HepG2 (cell line): ENCODE measurements at regions not wholly inside any gene's neighbourhood (a gene's known extent, or its start where the extent isn't known, plus 50 kb on each side); places are given as distances from the start of the nearest gene placed in this dataset.

Source experiments
- ATAC-seq: fragments of 200-7000 bp; cut with Tn5 transposase; 3 replicates; pipeline ENCODE4 v1.9.1; 2020; ENCODE audit warnings: mild to moderate bottlenecking, moderate library complexity
- BruUV-seq: library from RNA; stranded (reverse); fragments of 400-500 nt; replicated peaks from 2 replicates; lab custom pipeline; 2021; lab: Mats Ljungman, UMichigan
- CTCF ChIA-PET: fragments of 300-600 bp; formaldehyde crosslinking; extraction: SDS; loops from one replicate; lab custom pipeline; 2021; ENCODE audit warnings: low total read pairs, inconsistent platforms, low intra/inter-chr PET ratio; lab: Yijun Ruan, JAX
- POLR2A ChIA-PET: fragments of 350-600 bp; sonication (Branson Sonifier 250); formaldehyde crosslinking; loops from one replicate; lab custom pipeline; 2020; ENCODE audit warnings: antibody characterized with exemption, inconsistent platforms; lab: Yijun Ruan, JAX
- DNase-seq: peaks from one replicate; pipeline ENCODE4 v3.0.0-alpha.2; 2015; ENCODE audit warnings: low spot score
- FAIRE-seq: peaks from 3 replicates; lab custom pipeline; 2011; peaks lifted over from hg19 to GRCh38; lab: Jason Lieb, UNC
- H2AFZ ChIP-seq: one replicate; pipeline ENCODE4 v1.6.1; 2011; ENCODE audit warnings: low read length, inconsistent platforms
- H3K27ac ChIP-seq: fragments of 300-600 bp; 3 replicates; pipeline ENCODE4 v1.8.0; 2011; ENCODE audit warnings: mixed run types, mild to moderate bottlenecking, mixed read lengths, low read length, inconsistent platforms; ENCODE audit not compliant: insufficient read depth; ENCODE audit errors: extremely low read length
- H3K27me3 ChIP-seq, 2 experiments: fragments of 200-600 bp in 1 of 2; 2 replicates in 1 of 2; 3 replicates in 1 of 2; pipeline versions ENCODE4 v1.6.0 to v1.8.0; 2011; ENCODE audit warnings: low read length in 2 of 2, mild to moderate bottlenecking in 2 of 2, moderate library complexity in 2 of 2, inconsistent platforms in 1 of 2; ENCODE audit not compliant: insufficient read depth in 2 of 2, control insufficient read depth in 1 of 2
- H3K36me3 ChIP-seq, 2 experiments: fragments of 200-600 bp in 1 of 2; replicated peaks in 1 of 2; 2 replicates in 1 of 2; 3 replicates in 1 of 2; pipeline versions ENCODE4 v1.5.1 to v1.8.0; 2011; ENCODE audit warnings: low read length in 2 of 2, inconsistent platforms in 1 of 2; ENCODE audit not compliant: insufficient read depth in 2 of 2, control insufficient read depth in 1 of 2
- H3K4me1 ChIP-seq: 2 replicates; pipeline ENCODE4 v1.5.1; 2012; ENCODE audit warnings: low read length, inconsistent platforms; ENCODE audit not compliant: insufficient read depth
- H3K4me2 ChIP-seq: 2 replicates; pipeline ENCODE4 v1.6.0; 2011; ENCODE audit warnings: low read depth, low read length, inconsistent platforms
- H3K4me3 ChIP-seq, 3 experiments: fragments of 200-600 bp in 1 of 3; sonication (generic), shearing (Covaris generic) in 1 of 3; replicated peaks in 1 of 3; 2 replicates each; pipeline ENCODE4 v1.5.1; 2011 to 2016; ENCODE audit warnings: low read length in 3 of 3, inconsistent platforms in 2 of 3, low read depth in 2 of 3, mild to moderate bottlenecking in 2 of 3, control low read depth in 1 of 3, mixed read lengths in 1 of 3; ENCODE audit not compliant: insufficient read depth in 1 of 3
- H3K79me2 ChIP-seq: one replicate; pipeline ENCODE4 v1.6.1; 2011; ENCODE audit warnings: low read length, inconsistent platforms; ENCODE audit not compliant: insufficient read depth
- H3K9ac ChIP-seq: 2 replicates; pipeline ENCODE4 v1.6.0; 2011; ENCODE audit warnings: mild to moderate bottlenecking, low read depth, low read length, inconsistent platforms; ENCODE audit not compliant: insufficient read depth
- H3K9me3 ChIP-seq: 2 replicates; pipeline ENCODE4 v1.5.1; 2012; ENCODE audit warnings: mild to moderate bottlenecking, low read length
- H4K20me1 ChIP-seq: 2 replicates; pipeline ENCODE4 v1.6.0; 2011; ENCODE audit warnings: inconsistent platforms, mild to moderate bottlenecking, low read length, moderate library complexity; ENCODE audit not compliant: insufficient read depth
- ETV6 ChIP-seq: sonication (generic); formaldehyde crosslinking; conservative IDR thresholded peaks from 2 replicates; pipeline ENCODE4 v1.4.0; 2020; ENCODE audit warnings: missing genetic modification reagents
- FIP1L1 ChIP-seq: fragments of 200-400 bp; formaldehyde crosslinking; IDR thresholded peaks from 2 replicates; pipeline ENCODE4 v1.6.1; 2018; ENCODE audit warnings: low read depth, mild to moderate bottlenecking, low read length, moderate library complexity, borderline replicate concordance; ENCODE audit not compliant: insufficient read depth
- HMGXB4 ChIP-seq, 2 experiments: sonication (generic) in 1 of 2; formaldehyde crosslinking in 1 of 2; IDR thresholded peaks; 2 replicates each; pipeline versions ENCODE4 v1.4.0 to v1.6.1; 2018 to 2020; ENCODE audit warnings: missing genetic modification reagents in 2 of 2, borderline replicate concordance in 1 of 2, low read depth in 1 of 2, mild to moderate bottlenecking in 1 of 2, missing biosample characterization in 1 of 2
- IKZF5 ChIP-seq: IDR thresholded peaks from 2 replicates; pipeline ENCODE4 v1.6.1; 2018; ENCODE audit warnings: missing genetic modification reagents, mild to moderate bottlenecking, missing compliant biosample characterization
- IRX3 ChIP-seq: sonication (generic); formaldehyde crosslinking; IDR thresholded peaks from 2 replicates; pipeline ENCODE4 v1.8.1; 2023; ENCODE audit warnings: mild to moderate bottlenecking, low read depth, missing genetic modification reagents, borderline replicate concordance
- JUNB ChIP-seq: sonication (generic); formaldehyde crosslinking; IDR thresholded peaks from 2 replicates; pipeline ENCODE4 v1.8.0; 2022; ENCODE audit warnings: missing genetic modification reagents, mild to moderate bottlenecking, borderline replicate concordance
- MLX ChIP-seq: IDR thresholded peaks from 2 replicates; pipeline ENCODE4 v1.6.1; 2016
- NCOR1 ChIP-seq: fragments of 200-600 bp; sonication (generic); IDR thresholded peaks from 2 replicates; pipeline ENCODE4 v1.7.0; 2017; ENCODE audit warnings: antibody characterized with exemption, low read length, borderline replicate concordance
- NFIB ChIP-seq: sonication (generic); formaldehyde crosslinking; IDR thresholded peaks from 2 replicates; pipeline ENCODE4 v1.9.0; 2021; ENCODE audit warnings: missing genetic modification reagents, mild to moderate bottlenecking, borderline replicate concordance
- NR3C1 ChIP-seq: sonication (generic); formaldehyde crosslinking; IDR thresholded peaks from 2 replicates; pipeline ENCODE4 v1.4.0; 2020; ENCODE audit warnings: missing genetic modification reagents
- SNRNP70 ChIP-seq: fragments of 200-400 bp; formaldehyde crosslinking; IDR thresholded peaks from 2 replicates; pipeline ENCODE4 v1.6.1; 2017; ENCODE audit warnings: mild to moderate bottlenecking, low read depth, low read length, moderate library complexity
- TARDBP ChIP-seq: sonication (generic); formaldehyde crosslinking; IDR thresholded peaks from 2 replicates; pipeline ENCODE4 v1.8.0; 2022; ENCODE audit warnings: mild to moderate bottlenecking, missing genetic modification reagents
- XBP1 ChIP-seq: sonication (generic); formaldehyde crosslinking; IDR thresholded peaks from 2 replicates; pipeline ENCODE4 v1.5.0; 2020; ENCODE audit warnings: missing genetic modification reagents
- ZBTB1 ChIP-seq: sonication (generic); formaldehyde crosslinking; IDR thresholded peaks from 2 replicates; pipeline ENCODE4 v1.4.0; 2020; ENCODE audit warnings: missing genetic modification reagents, borderline replicate concordance
- ZNF160 ChIP-seq: sonication (generic); formaldehyde crosslinking; IDR thresholded peaks from 2 replicates; pipeline ENCODE4 v1.8.0; 2022; ENCODE audit warnings: mild to moderate bottlenecking, inconsistent platforms, missing genetic modification reagents
- ZNF740 ChIP-seq: sonication (generic); formaldehyde crosslinking; IDR thresholded peaks from 2 replicates; pipeline ENCODE4 v1.4.0; 2020; ENCODE audit warnings: missing genetic modification reagents
- ZNF788 ChIP-seq: sonication (generic); formaldehyde crosslinking; IDR thresholded peaks from 2 replicates; pipeline ENCODE4 v1.5.0; 2020; ENCODE audit warnings: mild to moderate bottlenecking, missing genetic modification reagents, borderline replicate concordance
- ZNF800 ChIP-seq: sonication (generic); formaldehyde crosslinking; IDR thresholded peaks from 2 replicates; pipeline ENCODE4 v1.4.0; 2020; ENCODE audit warnings: missing genetic modification reagents
- ZNF816 ChIP-seq: sonication (generic); formaldehyde crosslinking; IDR thresholded peaks from 2 replicates; pipeline ENCODE4 v1.8.0; 2022; ENCODE audit warnings: missing genetic modification reagents, mild to moderate bottlenecking, borderline replicate concordance
- WGBS: methylation state at CpG from one replicate; pipeline ENCODE4 v1.1.6; 2017; ENCODE audit warnings: low lambda C conversion rate; 5-methylcytosine and 5-hydroxymethylcytosine counted together
- in situ Hi-C: cut with HindIII; loops from 2 replicates; pipeline ENCODE4 v1.10.0; 2017; ENCODE audit warnings: low pct_unique_long_range_greater_than_20kb; ENCODE audit not compliant: extremely low pct_ligation_motif_present
- intact Hi-C: fragments of 100-400 bp; cut with micrococcal nuclease; formaldehyde crosslinking; loops from one replicate; pipeline ENCODE4 v1.10.0; 2022; ENCODE audit not compliant: unreplicated experiment

GRCh38 chr9:12272471-12273120, 420.6 kb upstream of the TYRP1 start:
- no TSS peak for BruUV-seq
- 1% methylated on average over 2 of the region's 2 CpGs for WGBS
- in situ Hi-C loops (no loop called here), intact Hi-C loops (no loop called here)
- H3K27ac ChIP-seq, result no peak overlapping the region
- peaks cover 86% of the 10 kb centered on the region for H3K9me3 ChIP-seq
- no peak for FAIRE-seq
- no peak for ATAC-seq
- no peak overlapping the region for H2AFZ ChIP-seq
- H3K27me3 ChIP-seq, result no peaks in the 10 kb centered on the region
- no peaks in the 10 kb centered on the region for H4K20me1 ChIP-seq
- DNase-seq, result no peak
- no peak for TF ChIP-seq NCOR1
- TF ChIP-seq ZNF740 (CRISPR knock-in tag), result no peak
- TF ChIP-seq ZNF816, result no peak
- TF ChIP-seq IRX3 (CRISPR knock-in tag), result no peak
- no peak for TF ChIP-seq XBP1 (CRISPR knock-in tag)
- no peak for TF ChIP-seq FIP1L1
- no peak for TF ChIP-seq JUNB (CRISPR knock-in tag)
- TF ChIP-seq IKZF5 (CRISPR knock-in tag), result no peak
- TF ChIP-seq NR3C1 (CRISPR knock-in tag), result no peak
- no peak for TF ChIP-seq ETV6 (CRISPR knock-in tag)
- TF ChIP-seq ZNF800, result no peak
- no peak for TF ChIP-seq HMGXB4 (CRISPR knock-in tag; IDR thresholded peaks at IDR 0.05; ENCODE audit: borderline replicate concordance in 1 of 2, low read depth in 1 of 2)
- TF ChIP-seq ZBTB1 (CRISPR knock-in tag), result no peak
- no peak for TF ChIP-seq SNRNP70
- TF ChIP-seq NFIB, result no peak
- TF ChIP-seq ZNF160 (CRISPR knock-in tag), result no peak
- TF ChIP-seq ZNF788, result no peak
- TF ChIP-seq MLX (CRISPR knock-in tag), result no peak
- TF ChIP-seq TARDBP (CRISPR knock-in tag), result no peak
- POLR2A ChIA-PET, result no interaction called here
- CTCF ChIA-PET, result no interaction called here
- no peak overlapping the region for H3K4me2 ChIP-seq
- H3K4me1 ChIP-seq, result no peaks in the 10 kb centered on the region
- no peak overlapping the region for H3K4me3 ChIP-seq
- no peaks in the 10 kb centered on the region for H3K79me2 ChIP-seq
- H3K9ac ChIP-seq, result no peak overlapping the region
- no peaks in the 10 kb centered on the region for H3K36me3 ChIP-seq
